HepG2 (cell line): ENCODE measurements at regions not wholly inside any gene's neighbourhood (a gene's known extent, or its start where the extent isn't known, plus 50 kb on each side); places are given as distances from the start of the nearest gene placed in this dataset.
A peak's percentile ranks its signal among the peaks of the same experiment; 100 is the strongest.

Experiments
- ATAC-seq: fragments of 200-7000 bp; cut with Tn5 transposase; 3 replicates; pipeline ENCODE4 v1.9.1; 2020; ENCODE audit warnings: mild to moderate bottlenecking, moderate library complexity
- BruUV-seq: library from RNA; stranded (reverse); fragments of 400-500 nt; replicated peaks from 2 replicates; lab custom pipeline; 2021; lab: Mats Ljungman, UMichigan
- CTCF ChIA-PET: fragments of 300-600 bp; formaldehyde crosslinking; extraction: SDS; loops from one replicate; lab custom pipeline; 2021; ENCODE audit warnings: low total read pairs, inconsistent platforms, low intra/inter-chr PET ratio; lab: Yijun Ruan, JAX
- POLR2A ChIA-PET: fragments of 350-600 bp; sonication (Branson Sonifier 250); formaldehyde crosslinking; loops from one replicate; lab custom pipeline; 2020; ENCODE audit warnings: antibody characterized with exemption, inconsistent platforms; lab: Yijun Ruan, JAX
- DNase-seq: peaks from one replicate; pipeline ENCODE4 v3.0.0-alpha.2; 2015; ENCODE audit warnings: low spot score
- FAIRE-seq: peaks from 3 replicates; lab custom pipeline; 2011; peaks lifted over from hg19 to GRCh38; lab: Jason Lieb, UNC
- H2AFZ ChIP-seq: one replicate; pipeline ENCODE4 v1.6.1; 2011; ENCODE audit warnings: low read length, inconsistent platforms
- H3K27ac ChIP-seq: fragments of 300-600 bp; 3 replicates; pipeline ENCODE4 v1.8.0; 2011; ENCODE audit warnings: mixed run types, mild to moderate bottlenecking, mixed read lengths, low read length, inconsistent platforms; ENCODE audit not compliant: insufficient read depth; ENCODE audit errors: extremely low read length
- H3K27me3 ChIP-seq, 2 experiments: fragments of 200-600 bp in 1 of 2; 2 replicates in 1 of 2; 3 replicates in 1 of 2; pipeline versions ENCODE4 v1.6.0 to v1.8.0; 2011; ENCODE audit warnings: low read length in 2 of 2, mild to moderate bottlenecking in 2 of 2, moderate library complexity in 2 of 2, inconsistent platforms in 1 of 2; ENCODE audit not compliant: insufficient read depth in 2 of 2, control insufficient read depth in 1 of 2
- H3K36me3 ChIP-seq, 2 experiments: fragments of 200-600 bp in 1 of 2; replicated peaks in 1 of 2; 2 replicates in 1 of 2; 3 replicates in 1 of 2; pipeline versions ENCODE4 v1.5.1 to v1.8.0; 2011; ENCODE audit warnings: low read length in 2 of 2, inconsistent platforms in 1 of 2; ENCODE audit not compliant: insufficient read depth in 2 of 2, control insufficient read depth in 1 of 2
- H3K4me1 ChIP-seq: 2 replicates; pipeline ENCODE4 v1.5.1; 2012; ENCODE audit warnings: low read length, inconsistent platforms; ENCODE audit not compliant: insufficient read depth
- H3K4me2 ChIP-seq: 2 replicates; pipeline ENCODE4 v1.6.0; 2011; ENCODE audit warnings: low read depth, low read length, inconsistent platforms
- H3K4me3 ChIP-seq, 3 experiments: fragments of 200-600 bp in 1 of 3; sonication (generic), shearing (Covaris generic) in 1 of 3; replicated peaks in 1 of 3; 2 replicates each; pipeline ENCODE4 v1.5.1; 2011 to 2016; ENCODE audit warnings: low read length in 3 of 3, inconsistent platforms in 2 of 3, low read depth in 2 of 3, mild to moderate bottlenecking in 2 of 3, control low read depth in 1 of 3, mixed read lengths in 1 of 3; ENCODE audit not compliant: insufficient read depth in 1 of 3
- H3K79me2 ChIP-seq: one replicate; pipeline ENCODE4 v1.6.1; 2011; ENCODE audit warnings: low read length, inconsistent platforms; ENCODE audit not compliant: insufficient read depth
- H3K9ac ChIP-seq: 2 replicates; pipeline ENCODE4 v1.6.0; 2011; ENCODE audit warnings: mild to moderate bottlenecking, low read depth, low read length, inconsistent platforms; ENCODE audit not compliant: insufficient read depth
- H3K9me3 ChIP-seq: 2 replicates; pipeline ENCODE4 v1.5.1; 2012; ENCODE audit warnings: mild to moderate bottlenecking, low read length
- H4K20me1 ChIP-seq: 2 replicates; pipeline ENCODE4 v1.6.0; 2011; ENCODE audit warnings: inconsistent platforms, mild to moderate bottlenecking, low read length, moderate library complexity; ENCODE audit not compliant: insufficient read depth
- BCL6 ChIP-seq: IDR thresholded peaks from 2 replicates; pipeline ENCODE4 v1.6.1; 2016; ENCODE audit warnings: missing genetic modification reagents, missing compliant biosample characterization
- DMAP1 ChIP-seq: IDR thresholded peaks from 2 replicates; pipeline ENCODE4 v1.6.1; 2016
- ELF1 ChIP-seq: sonication (generic); formaldehyde crosslinking; IDR thresholded peaks from 2 replicates; pipeline ENCODE4 v1.4.0; 2020; ENCODE audit warnings: missing genetic modification reagents
- EP300 ChIP-seq, 3 experiments: sonication (generic) in 1 of 3; formaldehyde crosslinking in 1 of 3; IDR thresholded peaks; 2 replicates each; pipeline versions ENCODE4 v1.5.1 to v1.6.1; 2011 to 2020; ENCODE audit warnings: low read depth in 2 of 3, low read length in 2 of 3, borderline replicate concordance in 1 of 3, improper control_type of control experiment in 1 of 3, mild to moderate bottlenecking in 1 of 3, missing genetic modification reagents in 1 of 3, moderate library complexity in 1 of 3
- FOSL1 ChIP-seq: sonication (generic); formaldehyde crosslinking; IDR thresholded peaks from 2 replicates; pipeline ENCODE4 v1.9.0; 2021; ENCODE audit warnings: missing genetic modification reagents, borderline replicate concordance
- GATAD2A ChIP-seq: IDR thresholded peaks from 2 replicates; pipeline ENCODE4 v1.6.1; 2016
- MAZ ChIP-seq, 2 experiments: sonication (generic) in 1 of 2; formaldehyde crosslinking in 1 of 2; IDR thresholded peaks; 2 replicates each; pipeline versions ENCODE4 v1.5.0 to v1.6.1; 2012 to 2020; ENCODE audit warnings: low read depth in 2 of 2, mild to moderate bottlenecking in 2 of 2, borderline replicate concordance in 1 of 2, improper control_type of control experiment in 1 of 2, low read length in 1 of 2, missing genetic modification reagents in 1 of 2, moderate library complexity in 1 of 2
- MIXL1 ChIP-seq: IDR thresholded peaks from 2 replicates; pipeline ENCODE4 v1.6.1; 2016
- NCOA1 ChIP-seq: sonication (generic); formaldehyde crosslinking; IDR thresholded peaks from 2 replicates; pipeline ENCODE4 v1.9.0; 2021; ENCODE audit warnings: missing genetic modification reagents
- PAXIP1 ChIP-seq: sonication (generic); formaldehyde crosslinking; conservative IDR thresholded peaks from 2 replicates; pipeline ENCODE4 v1.4.0; 2020; ENCODE audit warnings: mild to moderate bottlenecking, missing genetic modification reagents, moderate library complexity
- PHF8 ChIP-seq: sonication (generic); formaldehyde crosslinking; IDR thresholded peaks from 2 replicates; pipeline ENCODE4 v1.5.0; 2020; ENCODE audit warnings: missing genetic modification reagents
- SMAD3 ChIP-seq: sonication (generic); formaldehyde crosslinking; IDR thresholded peaks from 2 replicates; pipeline ENCODE4 v1.4.0; 2020; ENCODE audit warnings: missing genetic modification reagents
- SNAI1 ChIP-seq: sonication (generic); formaldehyde crosslinking; IDR thresholded peaks from 2 replicates; pipeline ENCODE4 v1.5.0; 2020; ENCODE audit warnings: mild to moderate bottlenecking, missing genetic modification reagents, borderline replicate concordance
- SOX5 ChIP-seq: IDR thresholded peaks from 2 replicates; pipeline ENCODE4 v1.6.1; 2016; ENCODE audit warnings: borderline replicate concordance
- TBX2 ChIP-seq: sonication (generic); formaldehyde crosslinking; IDR thresholded peaks from 2 replicates; pipeline ENCODE4 v1.5.0; 2020; ENCODE audit warnings: missing genetic modification reagents, mild to moderate bottlenecking, borderline replicate concordance
- ZC3H4 ChIP-seq: sonication (generic); formaldehyde crosslinking; IDR thresholded peaks from 2 replicates; pipeline ENCODE4 v1.4.0; 2020; ENCODE audit warnings: missing genetic modification reagents, borderline replicate concordance
- ZNF598 ChIP-seq: sonication (generic); formaldehyde crosslinking; IDR thresholded peaks from 2 replicates; pipeline ENCODE4 v1.5.1; 2020; ENCODE audit warnings: mild to moderate bottlenecking, missing genetic modification reagents, borderline replicate concordance
- WGBS: methylation state at CpG from one replicate; pipeline ENCODE4 v1.1.6; 2017; ENCODE audit warnings: low lambda C conversion rate; 5-methylcytosine and 5-hydroxymethylcytosine counted together
- in situ Hi-C: cut with HindIII; loops from 2 replicates; pipeline ENCODE4 v1.10.0; 2017; ENCODE audit warnings: low pct_unique_long_range_greater_than_20kb; ENCODE audit not compliant: extremely low pct_ligation_motif_present
- intact Hi-C: fragments of 100-400 bp; cut with micrococcal nuclease; formaldehyde crosslinking; loops from one replicate; pipeline ENCODE4 v1.10.0; 2022; ENCODE audit not compliant: unreplicated experiment

GRCh38 chr5:110224050-110224449 lies 502.4 kb downstream of the TMEM232 start:
- FAIRE-seq, result no peak
- no peak for TF ChIP-seq DMAP1 (CRISPR knock-in tag)
- TF ChIP-seq MAZ (IDR thresholded peaks at IDR 0.05; ENCODE audit: borderline replicate concordance, low read depth, low read length), result no peak
- TF ChIP-seq MAZ (CRISPR knock-in tag; IDR thresholded peaks at IDR 0.05; ENCODE audit: low read depth), result no peak
- TF ChIP-seq EP300 (IDR thresholded peaks at IDR 0.05; ENCODE audit: low read depth in 2 of 2, low read length in 2 of 2), result peak in 1 of 2 experiments; percentile 72; a peak in 2 of 4 replicates
- TF ChIP-seq EP300 (CRISPR knock-in tag; IDR thresholded peaks at IDR 0.05; ENCODE audit: borderline replicate concordance), result no peak
- TF ChIP-seq NCOA1 (CRISPR knock-in tag), result no peak
- TF ChIP-seq TBX2 (CRISPR knock-in tag), result no peak
- peak; percentile 53; the same call in 1 of the 2 replicates for TF ChIP-seq SOX5 (CRISPR knock-in tag)
- no peak for TF ChIP-seq ZC3H4 (CRISPR knock-in tag)
- 0 out of 2 replicates have a peak, but pooled peaks have one; percentile 13 for TF ChIP-seq MIXL1 (CRISPR knock-in tag)
- TF ChIP-seq BCL6 (CRISPR knock-in tag), result peak; percentile 89
- 0 out of 2 replicates have a peak, but pooled peaks have one; percentile 31 for TF ChIP-seq SMAD3
- TF ChIP-seq GATAD2A (CRISPR knock-in tag), result peak; percentile 42; the same call in 1 of the 2 replicates
- peak; percentile 49 for TF ChIP-seq PAXIP1 (CRISPR knock-in tag)
- no peak for TF ChIP-seq SNAI1 (CRISPR knock-in tag)
- no peak for TF ChIP-seq FOSL1
- no peak for TF ChIP-seq ELF1 (CRISPR knock-in tag)
- no peak for TF ChIP-seq ZNF598
- TF ChIP-seq PHF8, result no peak

More at GRCh38 chr5:110224050-110224449, 502.4 kb downstream of the TMEM232 start:
- Histone ChIP-seq H3K4me2 (peak overlapping the region; percentile 29; the same call in 1 of the 2 replicates), H3K36me3 (no peaks in the 10 kb centered on the region), H3K27ac (no peak overlapping the region), H4K20me1 (no peaks in the 10 kb centered on the region), H3K27me3 (no peaks in the 10 kb centered on the region; a peak in 1 of 5 replicates), H2AFZ (no peak overlapping the region), H3K9ac (no peak overlapping the region), H3K9me3 (peaks cover 38% of the 10 kb centered on the region), H3K79me2 (no peaks in the 10 kb centered on the region), H3K4me3 (no peak overlapping the region), H3K4me1 (peaks cover 22% of the 10 kb centered on the region)
- BruUV-seq, result no TSS peak
- ATAC-seq, result peak; percentile 83
- in situ Hi-C loops (no loop called here), intact Hi-C loops (loop anchor here (2.0 kb wide), 1 partner anchor 115 kb away; no protein-coding TSS in a partner anchor)
- WGBS, result 0% methylated on average over 1 of the region's 1 CpG
- ChIA-PET CTCF (no interaction called here), POLR2A (no interaction called here)
- peak; percentile 10 for DNase-seq
